NCI-H1417 treated with DMSO at 0.1 percent for 48 hours (cell line): ENCODE measurements at regions not wholly inside any gene's neighbourhood (a gene's known extent, or its start where the extent isn't known, plus 50 kb on each side); places are given as distances from the start of the nearest gene placed in this dataset.

Experiments used
- DNase-seq: peaks from one replicate; lab custom pipeline; 2025; lab: John Stamatoyannopoulos, UW

- no peak for DNase-seq
Measured at GRCh38 chr18:64991102-64991501, 759.7 kb upstream of the CDH7 start.

DNA sequence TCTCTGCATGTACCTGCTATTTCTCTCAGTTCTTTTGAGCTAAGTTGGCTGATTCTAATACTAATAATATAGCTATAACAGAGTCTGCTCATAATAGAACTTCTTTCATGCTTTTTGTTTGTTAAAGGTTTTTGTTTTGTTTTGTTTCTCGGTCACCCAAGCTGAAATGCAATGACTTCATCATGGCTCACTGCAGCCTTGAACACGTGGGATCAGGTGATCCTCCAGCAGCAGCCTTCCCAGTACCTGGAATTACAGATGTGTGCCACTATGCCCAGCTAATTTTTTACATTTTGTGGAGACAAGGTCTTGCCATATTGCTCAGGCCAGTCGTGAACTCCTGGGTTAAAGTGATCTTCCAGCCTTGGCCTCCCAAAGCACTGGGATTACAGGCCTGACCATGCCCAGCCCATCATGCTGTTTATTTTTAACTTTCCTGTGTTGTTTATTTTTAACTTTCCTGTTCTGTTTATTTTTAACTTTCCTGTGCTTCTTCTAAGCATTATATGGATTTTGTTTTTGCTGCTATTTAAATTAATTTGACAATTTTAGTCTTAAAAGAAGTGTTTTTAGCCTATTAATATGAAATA, 763.8 kb upstream of the CDH7 start:
- DNase-seq: no peak

DNA sequence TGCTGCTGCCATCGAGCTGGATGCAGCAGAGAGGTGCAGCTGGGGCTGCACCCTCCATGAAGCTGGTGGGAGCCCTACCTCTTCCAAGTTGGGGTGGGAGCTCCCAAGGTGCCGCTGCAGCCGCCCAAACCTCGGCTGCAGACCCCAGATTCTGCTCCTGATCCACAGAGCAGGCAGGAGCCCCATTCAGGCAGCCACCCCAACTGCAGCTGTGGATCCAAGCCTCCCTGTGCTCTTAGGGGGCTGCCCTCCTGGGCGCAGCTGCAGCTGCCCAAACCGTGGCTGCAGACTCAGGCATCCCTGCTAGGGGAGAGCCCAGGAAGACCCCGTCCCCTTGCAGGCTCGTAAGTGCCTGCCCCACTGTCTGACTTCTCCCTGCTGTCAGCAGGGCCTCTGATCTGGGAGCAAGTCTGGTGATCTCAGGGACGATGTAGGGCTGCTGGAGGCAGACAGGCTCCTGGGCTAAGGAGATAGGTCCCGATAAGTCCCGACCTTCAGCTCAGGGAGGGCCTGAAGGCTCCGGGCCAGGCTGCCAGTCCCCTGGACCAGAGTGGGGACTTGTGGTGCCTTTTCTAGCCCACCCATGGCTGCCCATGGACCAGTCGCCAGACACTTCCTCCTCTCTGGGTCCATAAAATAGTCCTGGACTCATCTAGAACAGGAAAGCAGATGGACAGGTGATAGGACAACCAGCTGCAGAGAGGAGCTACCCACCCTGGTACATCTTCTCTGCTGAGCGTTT, 767.1 kb upstream of the CDH7 start:
- DNase-seq: no peak

DNA sequence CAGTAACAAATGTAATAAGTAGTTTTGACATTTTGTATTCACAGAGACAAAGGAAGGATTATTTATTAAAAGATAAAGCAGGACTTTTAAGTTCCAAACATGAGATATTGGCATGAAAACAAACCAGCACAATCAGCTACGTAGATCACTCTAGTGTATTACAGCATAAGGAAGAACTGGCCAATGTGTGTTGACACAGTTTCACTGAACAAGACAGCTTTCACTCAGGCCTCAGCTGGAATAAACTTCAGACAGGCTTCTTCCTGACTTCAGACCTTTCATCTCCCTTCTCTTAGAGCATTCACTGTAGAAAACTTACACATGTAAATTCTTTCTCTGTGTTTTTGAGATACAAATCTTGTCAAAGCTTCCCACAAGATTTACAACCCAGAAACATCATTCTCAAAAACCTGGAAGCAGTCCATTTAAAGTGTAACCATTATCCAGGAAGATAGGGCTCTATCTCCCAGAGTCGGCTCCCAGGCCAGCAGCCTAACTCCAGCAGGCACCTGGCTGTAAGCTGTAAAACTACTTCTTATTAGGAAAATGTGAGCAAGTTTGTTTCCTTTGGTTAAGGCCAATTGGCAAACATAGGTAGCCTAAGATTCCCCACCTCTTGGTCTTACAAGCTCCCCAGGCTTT, 768.3 kb upstream of the CDH7 start:
- DNase-seq: no peak

DNA sequence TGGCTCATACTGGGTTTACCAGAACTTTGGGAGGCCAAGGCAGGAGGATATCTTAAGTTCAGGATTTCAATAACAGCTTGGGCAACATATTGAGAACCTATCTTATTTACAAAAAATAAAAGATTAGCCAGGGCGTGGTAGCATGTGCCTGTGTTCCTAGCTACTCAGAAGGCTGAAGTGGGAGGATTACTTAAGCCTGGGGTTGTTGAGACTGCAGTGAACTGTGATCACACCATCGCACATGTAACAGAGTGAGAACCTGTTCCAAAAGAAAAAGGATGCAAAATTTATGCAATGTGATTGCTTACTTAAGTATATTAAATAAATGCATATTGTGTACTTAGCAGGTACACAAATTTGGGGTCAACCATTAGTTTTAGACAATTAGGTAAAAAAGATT, 768.9 kb upstream of the CDH7 start:
- no peak for DNase-seq

- DNase-seq: no peak
Measured at GRCh38 chr18:64979791-64980190, 771.0 kb upstream of the CDH7 start.

- DNase-seq: no peak
Measured at GRCh38 chr18:64974391-64975125, 776.3 kb upstream of the CDH7 start.

DNA sequence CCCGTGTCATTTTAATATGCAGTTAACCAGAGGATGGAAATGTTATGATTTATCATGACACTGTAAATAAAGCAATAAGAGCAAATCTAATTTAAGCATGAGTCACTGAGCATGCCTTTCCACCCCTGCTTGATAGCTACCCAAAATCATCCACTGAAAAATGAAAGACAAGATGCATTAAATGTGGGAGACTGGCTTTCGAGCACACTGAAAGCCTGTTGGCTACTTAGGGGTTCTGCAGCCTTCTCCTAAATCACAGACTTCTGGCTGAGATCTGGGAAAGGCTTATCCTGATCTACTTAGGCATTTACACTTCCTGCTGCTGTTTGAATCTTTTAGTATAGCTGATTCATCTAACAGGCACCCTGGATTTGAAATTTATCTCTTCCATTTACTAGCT, 778.3 kb upstream of the CDH7 start:
- no peak for DNase-seq

DNA sequence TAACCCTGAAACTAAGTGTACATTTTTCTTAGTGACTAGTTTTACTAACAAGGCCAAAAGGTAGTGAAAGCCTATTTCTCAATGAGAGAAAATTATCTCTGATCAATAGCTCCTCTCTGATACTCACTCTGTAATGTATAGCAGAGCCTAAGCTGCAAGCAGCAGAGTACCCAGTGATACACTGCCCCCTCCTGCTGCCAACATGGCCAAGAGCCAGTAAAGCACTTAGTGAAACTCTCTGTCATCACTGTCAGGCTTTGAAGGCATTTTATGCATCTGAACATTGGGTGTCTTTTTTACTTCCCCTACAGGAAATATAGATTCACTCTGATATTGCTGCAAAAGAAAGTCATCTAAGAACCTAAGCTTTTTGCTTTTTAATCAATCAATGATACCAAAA, 784.1 kb upstream of the CDH7 start:
- DNase-seq: peak; percentile 50

DNA sequence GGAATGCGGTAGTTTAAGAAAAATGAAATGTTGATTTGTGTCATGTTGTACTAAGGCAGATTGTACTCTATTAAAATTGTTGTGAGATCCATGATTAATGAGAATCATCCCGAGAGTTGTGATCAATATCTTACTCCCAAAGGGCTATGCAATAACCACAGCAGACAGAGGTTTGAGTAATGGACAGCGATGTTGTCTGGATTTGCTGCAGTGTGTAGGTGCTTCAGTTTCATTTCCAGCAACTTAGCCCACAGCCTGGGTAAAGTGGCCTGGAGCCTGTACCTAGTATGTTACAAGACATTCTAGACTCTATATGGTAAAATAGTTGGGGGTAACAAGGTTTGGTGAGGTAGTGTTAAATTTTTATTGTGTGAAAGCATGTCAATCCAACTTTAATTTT, 794.3 kb upstream of the CDH7 start:
- DNase-seq: no peak

DNA sequence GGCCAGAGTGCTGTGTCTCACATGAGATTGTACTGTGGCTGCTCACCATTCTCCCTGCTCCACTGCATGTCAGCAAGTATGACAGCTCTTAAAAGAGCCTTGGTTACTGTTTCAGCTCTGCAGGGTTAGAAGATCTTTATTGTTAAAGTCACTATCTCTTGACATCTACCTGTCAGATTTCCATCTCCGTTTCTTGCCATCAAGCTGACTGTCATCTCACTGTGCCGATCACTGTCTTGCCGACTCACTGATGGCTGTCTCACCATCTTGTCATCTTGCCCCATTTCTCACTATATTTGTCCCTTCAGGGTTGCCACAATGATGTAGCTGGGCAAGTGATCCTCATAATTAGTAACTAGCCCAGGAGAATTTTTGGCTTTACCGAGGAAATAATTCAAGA, 800.9 kb upstream of the CDH7 start:
- no peak for DNase-seq

- peak; percentile 21 for DNase-seq
Measured at GRCh38 chr18:64936671-64937070, 787.8 kb upstream of the LINC00305 start.

DNA sequence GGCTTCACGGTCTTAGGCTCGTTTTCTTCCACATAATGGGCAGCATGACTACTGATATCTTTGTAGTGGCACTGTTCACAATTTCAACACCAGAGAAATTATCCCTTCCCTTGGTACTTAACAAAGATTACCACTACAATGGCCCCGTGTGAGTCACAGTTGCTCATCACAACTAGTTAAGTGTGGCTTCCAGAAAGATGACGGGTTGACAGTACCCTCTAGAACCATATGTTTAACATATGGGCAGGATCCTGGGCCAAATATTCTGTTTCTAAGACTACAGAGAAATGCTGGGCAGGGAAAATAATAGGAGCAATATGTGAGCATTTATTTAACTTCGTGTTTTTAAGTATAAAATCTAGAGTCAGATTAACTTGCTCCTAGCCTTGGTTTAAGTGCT, 780.1 kb upstream of the LINC00305 start:
- no peak for DNase-seq

GRCh38 chr18:64919971-64920570, 771.2 kb upstream of the LINC00305 start:
- DNase-seq: peak; percentile 78

DNA sequence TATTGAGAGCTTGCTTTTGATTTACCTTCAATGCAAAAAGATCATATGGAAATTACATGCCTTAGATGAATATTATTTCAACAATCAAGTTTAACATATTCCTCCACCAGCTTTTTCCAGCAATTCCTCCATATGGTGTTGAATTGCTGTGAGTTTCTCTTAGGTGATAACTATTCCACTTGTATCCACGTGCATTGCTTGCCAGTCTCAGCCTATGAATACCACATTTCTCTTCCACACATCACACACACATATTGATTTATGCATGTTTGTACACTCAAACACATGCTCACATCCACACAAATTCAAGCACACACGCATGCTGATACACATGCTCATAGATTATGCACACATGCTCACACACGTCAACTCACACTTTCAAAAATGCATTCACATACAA, 770.0 kb upstream of the LINC00305 start:
- no peak for DNase-seq

- DNase-seq: no peak
Measured at GRCh38 chr18:64893349-64893748, 744.5 kb upstream of the LINC00305 start.

- no peak for DNase-seq
Measured at GRCh38 chr18:64888956-64889355, 740.1 kb upstream of the LINC00305 start.

DNA sequence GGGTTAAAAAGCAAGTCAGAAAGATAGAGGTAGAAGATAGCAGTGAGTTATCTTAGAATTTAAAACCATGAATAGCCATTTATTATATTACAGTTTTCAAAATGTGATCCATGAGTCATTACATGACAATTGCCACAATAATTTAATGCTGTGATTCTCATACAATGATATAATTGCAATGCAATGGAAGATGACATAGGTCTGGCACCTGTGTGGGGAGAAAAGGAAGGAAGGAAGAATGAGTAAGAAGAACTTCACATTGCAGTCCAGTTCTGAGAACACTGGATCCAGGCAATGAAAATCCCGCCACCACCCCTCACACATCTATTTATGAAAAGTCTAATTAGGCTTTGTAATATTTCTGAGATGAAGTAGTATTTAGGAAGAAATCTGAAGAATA, 738.1 kb upstream of the LINC00305 start:
- no peak for DNase-seq

GRCh38 chr18:64882896-64883295, 734.0 kb upstream of the LINC00305 start:
- no peak for DNase-seq

- DNase-seq: no peak
Measured at GRCh38 chr18:64876833-64877232, 727.9 kb upstream of the LINC00305 start.

DNA sequence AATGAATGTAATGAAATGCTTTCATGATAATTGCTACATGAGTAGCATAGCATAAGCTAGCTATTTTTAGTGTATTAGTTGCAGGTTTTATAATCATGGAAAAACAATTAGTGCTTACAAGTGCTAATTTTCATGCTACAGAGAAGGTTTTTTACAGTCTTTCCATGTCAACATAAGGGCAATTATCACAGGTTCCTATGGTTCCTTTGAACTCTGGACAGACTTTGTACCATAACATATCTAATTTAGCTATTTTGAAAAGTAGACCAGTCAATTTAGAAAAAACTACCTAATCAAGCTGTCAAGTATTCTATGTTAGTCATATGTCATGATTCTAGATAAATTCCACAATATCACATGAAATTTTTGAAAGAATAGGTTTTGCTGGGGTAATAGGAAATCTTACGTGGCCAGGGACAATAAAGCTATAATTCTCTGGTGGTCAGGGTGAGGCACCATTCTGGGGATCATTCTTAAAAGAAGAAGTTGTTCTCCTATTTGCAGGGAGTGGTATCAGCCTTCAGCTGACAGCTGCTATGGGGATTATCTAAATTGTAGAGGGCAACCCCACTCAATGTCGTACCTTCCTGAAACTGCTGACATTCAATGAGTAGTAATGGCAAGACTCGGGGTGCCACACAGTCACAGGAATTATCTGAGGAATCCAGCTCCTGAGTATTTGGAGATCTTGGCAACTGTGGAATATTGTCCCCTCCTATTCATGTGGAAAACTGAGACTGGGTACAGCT, 724.0 kb upstream of the LINC00305 start:
- no peak for DNase-seq

GRCh38 chr18:64854112-64854511, 705.2 kb upstream of the LINC00305 start:
- DNase-seq: no peak
